LNCAP (cell line): ENCODE measurements at regions not wholly inside any gene's neighbourhood (a gene's known extent, or its start where the extent isn't known, plus 50 kb on each side); places are given as distances from the start of the nearest gene placed in this dataset.

Experiments
- TF ChIP-seq, protein P1 (sequence below): fragments of 450-650 bp; IDR thresholded peaks from 2 replicates; pipeline ENCODE4 v1.5.1; 2017; ENCODE audit warnings: mild to moderate bottlenecking

DNA sequence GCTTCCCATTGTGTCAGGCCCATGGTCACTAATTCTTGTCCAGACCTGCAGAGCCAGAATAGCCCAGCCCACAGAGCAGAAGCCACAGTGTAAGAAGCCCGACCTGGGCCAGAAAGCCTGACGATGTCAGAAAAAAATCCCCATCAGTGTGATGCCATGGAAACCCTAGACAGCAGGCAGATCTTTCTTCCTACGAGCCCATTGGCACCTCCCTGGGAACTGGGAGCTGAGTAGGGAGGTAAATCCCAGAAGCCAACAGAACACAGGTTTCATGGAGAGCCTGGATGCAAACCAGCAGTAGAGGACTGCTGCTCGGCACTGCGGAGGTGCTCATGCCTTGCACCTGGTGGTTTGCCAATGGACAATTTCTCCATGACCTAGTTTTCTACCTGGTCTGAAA lies 82.2 kb upstream of the SLC22A16 start:
- TF ChIP-seq, protein P1, sequence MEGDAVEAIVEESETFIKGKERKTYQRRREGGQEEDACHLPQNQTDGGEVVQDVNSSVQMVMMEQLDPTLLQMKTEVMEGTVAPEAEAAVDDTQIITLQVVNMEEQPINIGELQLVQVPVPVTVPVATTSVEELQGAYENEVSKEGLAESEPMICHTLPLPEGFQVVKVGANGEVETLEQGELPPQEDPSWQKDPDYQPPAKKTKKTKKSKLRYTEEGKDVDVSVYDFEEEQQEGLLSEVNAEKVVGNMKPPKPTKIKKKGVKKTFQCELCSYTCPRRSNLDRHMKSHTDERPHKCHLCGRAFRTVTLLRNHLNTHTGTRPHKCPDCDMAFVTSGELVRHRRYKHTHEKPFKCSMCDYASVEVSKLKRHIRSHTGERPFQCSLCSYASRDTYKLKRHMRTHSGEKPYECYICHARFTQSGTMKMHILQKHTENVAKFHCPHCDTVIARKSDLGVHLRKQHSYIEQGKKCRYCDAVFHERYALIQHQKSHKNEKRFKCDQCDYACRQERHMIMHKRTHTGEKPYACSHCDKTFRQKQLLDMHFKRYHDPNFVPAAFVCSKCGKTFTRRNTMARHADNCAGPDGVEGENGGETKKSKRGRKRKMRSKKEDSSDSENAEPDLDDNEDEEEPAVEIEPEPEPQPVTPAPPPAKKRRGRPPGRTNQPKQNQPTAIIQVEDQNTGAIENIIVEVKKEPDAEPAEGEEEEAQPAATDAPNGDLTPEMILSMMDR: no peak

DNA sequence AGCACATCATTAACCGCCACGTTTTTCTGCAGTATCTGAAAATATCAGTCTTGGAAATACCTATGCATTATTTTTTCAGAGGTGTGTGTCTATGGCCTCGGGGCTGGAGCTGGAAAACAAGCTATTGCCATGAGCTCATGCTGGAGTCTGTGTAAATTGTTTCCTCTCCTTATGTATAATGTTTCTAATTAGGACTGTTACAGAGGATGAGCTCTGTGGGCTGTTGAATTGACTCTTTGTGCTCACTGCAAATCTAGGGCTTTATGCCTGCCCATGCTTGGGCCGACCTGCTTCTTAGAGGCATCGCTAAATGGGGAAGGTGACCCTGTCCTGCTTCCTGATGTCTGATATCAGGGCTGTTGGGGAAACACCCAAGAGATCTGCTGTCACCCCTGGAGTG lies 80.8 kb upstream of the SLC22A16 start:
- TF ChIP-seq, protein P1: no peak

DNA sequence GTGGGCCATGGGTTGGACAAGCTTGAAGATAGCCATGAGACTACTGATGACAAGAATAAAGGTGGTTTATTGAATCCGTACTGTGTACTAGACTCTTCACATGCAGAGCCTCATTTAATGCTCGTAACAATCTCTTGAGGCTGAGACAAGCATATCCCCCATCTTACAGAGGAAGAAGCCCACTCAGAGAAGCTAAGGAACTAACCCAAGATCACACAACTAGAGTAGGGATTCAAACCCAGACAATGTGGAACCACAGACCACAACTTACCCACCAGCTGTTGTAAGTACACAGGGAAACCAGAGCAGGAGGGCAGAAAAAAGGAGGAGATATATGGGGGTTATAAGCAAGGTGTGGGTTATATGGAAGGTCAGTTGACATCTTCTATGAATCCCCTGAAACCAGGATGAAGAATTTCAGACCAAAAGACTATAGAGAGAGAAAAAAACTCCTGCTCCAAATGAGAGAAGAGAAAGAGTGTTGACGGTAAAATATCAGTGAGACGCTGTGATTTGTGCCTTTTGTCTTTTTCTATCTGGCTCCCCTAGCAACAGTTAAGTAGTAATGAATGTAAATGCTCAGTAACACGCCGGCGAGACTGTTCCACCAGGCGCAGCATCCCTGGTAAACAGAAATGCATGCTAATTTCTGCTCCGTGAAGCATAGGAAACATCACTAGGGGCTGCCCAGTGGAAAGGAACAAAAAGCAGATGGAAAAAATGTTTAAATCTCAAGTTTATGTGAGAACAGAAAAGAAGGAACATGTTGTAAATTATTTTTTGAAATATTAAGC lies 80.1 kb upstream of the SLC22A16 start:
- TF ChIP-seq, protein P1: no peak

DNA sequence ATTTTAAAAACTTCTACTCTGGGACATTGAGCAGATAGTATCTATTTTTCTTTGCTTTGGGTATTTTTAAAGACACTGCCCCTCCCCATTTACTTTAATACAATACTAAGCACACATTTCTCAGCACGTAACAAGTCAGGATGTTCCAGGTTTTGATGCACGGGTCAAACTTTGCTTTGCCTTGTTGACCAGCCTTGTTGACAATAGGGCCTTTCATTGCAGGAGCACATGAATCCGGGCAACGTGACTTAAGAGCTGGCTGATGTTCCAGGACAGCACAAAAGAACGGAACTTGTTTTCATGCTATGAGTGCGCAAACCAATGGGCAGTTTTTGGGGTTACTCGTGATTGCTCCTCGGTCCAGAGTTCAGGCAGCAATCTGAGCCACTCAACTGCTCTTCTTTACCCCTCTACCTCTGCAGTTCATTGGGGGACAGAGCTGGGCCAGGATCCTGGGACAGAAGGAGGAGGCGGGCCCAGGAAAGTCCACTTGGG lies 78.6 kb upstream of the SLC22A16 start:
- TF ChIP-seq, protein P1: no peak

DNA sequence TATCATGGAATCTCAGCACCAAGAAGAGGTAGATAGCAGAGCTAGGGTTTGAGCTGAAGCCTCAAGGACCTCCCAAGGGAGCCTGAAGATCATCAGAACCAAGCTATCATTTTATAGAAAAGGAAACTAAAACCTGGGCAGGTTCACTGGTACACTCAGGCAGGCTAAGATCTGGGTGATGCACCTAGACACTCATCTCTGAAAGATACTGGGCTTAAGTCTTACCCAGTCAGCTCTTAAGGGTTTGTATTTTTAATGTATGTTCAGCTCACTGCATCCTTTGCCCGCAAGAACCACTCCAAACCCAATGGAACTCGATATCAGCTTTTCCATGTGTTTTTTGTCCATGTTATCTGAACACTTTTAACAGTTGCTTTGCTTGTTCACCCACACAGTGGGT lies 78.0 kb upstream of the SLC22A16 start:
- TF ChIP-seq, protein P1: no peak

DNA sequence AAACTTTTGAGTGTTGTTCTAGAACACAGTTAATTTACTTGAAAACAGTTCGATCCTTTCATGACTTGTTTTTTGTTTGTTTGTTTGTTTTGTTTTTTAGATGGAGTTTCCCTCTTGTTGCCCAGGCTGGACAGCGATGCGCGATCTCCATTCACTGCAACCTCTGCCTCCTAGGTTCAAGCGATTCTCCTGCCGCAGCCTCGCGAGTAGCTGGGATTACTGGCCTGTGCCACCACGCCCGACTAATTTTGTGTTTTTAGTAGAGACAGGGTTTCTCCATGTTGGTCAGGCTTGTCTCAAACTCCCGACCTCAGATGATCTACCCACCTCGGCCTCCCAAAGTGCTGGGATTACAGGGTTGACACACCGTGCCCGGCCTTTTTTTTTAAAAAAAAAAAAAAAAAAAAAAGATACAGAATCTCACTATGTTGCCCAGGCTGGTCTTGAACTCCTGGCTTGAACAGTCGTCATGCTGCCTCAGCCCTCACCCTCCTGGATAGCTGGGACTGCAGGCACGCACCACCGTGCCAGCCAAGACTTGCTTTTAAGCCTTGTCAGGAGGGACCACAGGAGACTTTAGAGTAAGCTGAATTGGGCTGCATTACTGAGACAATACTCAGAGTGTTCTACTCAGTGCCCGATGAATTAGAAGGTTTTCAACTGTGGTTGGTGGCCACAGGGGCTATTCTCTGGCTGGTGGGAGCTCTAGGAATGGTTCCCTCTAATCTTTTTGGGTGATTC lies 76.7 kb upstream of the SLC22A16 start:
- TF ChIP-seq, protein P1: no peak

DNA sequence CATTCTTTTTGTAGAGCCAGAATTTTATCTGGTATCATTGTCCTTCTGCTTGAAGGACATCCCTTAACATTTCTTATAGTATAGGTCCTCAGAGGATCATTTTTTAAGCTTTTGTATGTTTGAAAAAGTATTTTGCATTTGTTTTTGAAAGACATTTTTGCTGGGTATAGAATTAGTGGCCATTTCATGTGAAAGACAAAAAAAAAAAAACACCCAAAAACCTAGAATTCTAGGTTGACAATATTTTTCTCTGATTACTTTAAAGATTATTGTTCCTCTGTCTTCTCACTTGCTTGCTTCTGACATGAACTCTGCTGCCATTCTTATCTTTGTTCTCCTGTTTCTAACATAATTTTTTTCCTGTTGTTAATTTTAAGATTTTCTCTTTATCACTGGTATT lies 75.7 kb upstream of the SLC22A16 start:
- TF ChIP-seq, protein P1: no peak
